AG04449 (cell line): ENCODE measurements at regions not wholly inside any gene's neighbourhood (a gene's known extent, or its start where the extent isn't known, plus 50 kb on each side); places are given as distances from the start of the nearest gene placed in this dataset.

Experiments
- CTCF ChIA-PET: fragments of 350-600 bp; formaldehyde crosslinking; extraction: SDS; loops from one replicate; lab custom pipeline; 2021; ENCODE audit warnings: antibody characterized with exemption; lab: Yijun Ruan, JAX
- POLR2A ChIA-PET: fragments of 400-600, 350-600 bp; formaldehyde crosslinking; extraction: SDS; loops from one replicate; lab custom pipeline; 2020; ENCODE audit warnings: antibody characterized with exemption, inconsistent platforms; lab: Yijun Ruan, JAX
- DNase-seq: peaks from one replicate; pipeline ENCODE4 v3.0.0-alpha.2; 2010; ENCODE audit warnings: low read depth, low spot score
- H3K4me3 ChIP-seq: 2 replicates; pipeline ENCODE4 v1.5.1; 2011; ENCODE audit warnings: low read depth, mild to moderate bottlenecking, control low read depth, low read length
- TF ChIP-seq, protein P1 (sequence below): IDR thresholded peaks from one replicate; pipeline ENCODE4 v1.5.1; 2011; ENCODE audit warnings: mild to moderate bottlenecking, moderate library complexity, low read length, control low read depth, inconsistent platforms; ENCODE audit not compliant: insufficient read depth; ENCODE audit errors: missing control alignments

DNA sequence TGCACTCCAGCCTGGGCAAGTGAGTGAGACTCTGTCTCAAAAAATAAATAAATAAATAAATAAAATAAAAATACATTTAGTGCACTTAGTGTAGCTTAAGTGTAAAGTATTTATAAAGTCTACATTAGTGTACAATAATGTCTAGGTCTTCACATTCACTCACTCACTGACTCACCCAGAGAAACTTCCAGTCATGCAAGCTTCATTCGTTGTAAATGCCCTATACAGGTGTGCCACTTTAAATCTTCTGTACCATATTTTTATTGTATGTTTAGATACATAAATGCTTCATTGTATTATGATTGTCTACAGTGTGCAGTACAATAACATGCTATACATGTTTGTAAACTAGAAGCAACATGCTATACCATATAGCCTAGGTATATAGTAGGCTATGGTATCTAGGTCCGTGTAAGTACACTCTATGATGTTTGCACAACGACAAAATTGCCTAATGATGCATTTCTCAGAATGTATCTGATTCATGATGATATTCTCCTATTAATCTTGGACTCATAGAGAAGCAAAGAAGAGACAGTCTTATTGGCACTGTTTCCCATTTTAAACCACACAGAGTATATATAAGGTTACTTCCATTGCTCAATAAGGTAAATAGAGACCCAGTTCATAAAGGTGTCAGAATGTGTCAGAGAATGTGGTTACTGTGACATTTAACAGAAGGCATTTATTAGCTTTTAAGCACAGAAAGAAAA lies 1314.9 kb downstream of the CDH11 start:
- ChIA-PET POLR2A (interaction anchor here (0.7 kb wide), 1 partner anchor 423 kb away, joined by 3 read pairs; no protein-coding TSS in a partner anchor), CTCF (no interaction called here)
- DNase-seq, result no peak
- TF ChIP-seq, protein P1, sequence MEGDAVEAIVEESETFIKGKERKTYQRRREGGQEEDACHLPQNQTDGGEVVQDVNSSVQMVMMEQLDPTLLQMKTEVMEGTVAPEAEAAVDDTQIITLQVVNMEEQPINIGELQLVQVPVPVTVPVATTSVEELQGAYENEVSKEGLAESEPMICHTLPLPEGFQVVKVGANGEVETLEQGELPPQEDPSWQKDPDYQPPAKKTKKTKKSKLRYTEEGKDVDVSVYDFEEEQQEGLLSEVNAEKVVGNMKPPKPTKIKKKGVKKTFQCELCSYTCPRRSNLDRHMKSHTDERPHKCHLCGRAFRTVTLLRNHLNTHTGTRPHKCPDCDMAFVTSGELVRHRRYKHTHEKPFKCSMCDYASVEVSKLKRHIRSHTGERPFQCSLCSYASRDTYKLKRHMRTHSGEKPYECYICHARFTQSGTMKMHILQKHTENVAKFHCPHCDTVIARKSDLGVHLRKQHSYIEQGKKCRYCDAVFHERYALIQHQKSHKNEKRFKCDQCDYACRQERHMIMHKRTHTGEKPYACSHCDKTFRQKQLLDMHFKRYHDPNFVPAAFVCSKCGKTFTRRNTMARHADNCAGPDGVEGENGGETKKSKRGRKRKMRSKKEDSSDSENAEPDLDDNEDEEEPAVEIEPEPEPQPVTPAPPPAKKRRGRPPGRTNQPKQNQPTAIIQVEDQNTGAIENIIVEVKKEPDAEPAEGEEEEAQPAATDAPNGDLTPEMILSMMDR, result no peak
- no peak overlapping the region for H3K4me3 ChIP-seq

DNA sequence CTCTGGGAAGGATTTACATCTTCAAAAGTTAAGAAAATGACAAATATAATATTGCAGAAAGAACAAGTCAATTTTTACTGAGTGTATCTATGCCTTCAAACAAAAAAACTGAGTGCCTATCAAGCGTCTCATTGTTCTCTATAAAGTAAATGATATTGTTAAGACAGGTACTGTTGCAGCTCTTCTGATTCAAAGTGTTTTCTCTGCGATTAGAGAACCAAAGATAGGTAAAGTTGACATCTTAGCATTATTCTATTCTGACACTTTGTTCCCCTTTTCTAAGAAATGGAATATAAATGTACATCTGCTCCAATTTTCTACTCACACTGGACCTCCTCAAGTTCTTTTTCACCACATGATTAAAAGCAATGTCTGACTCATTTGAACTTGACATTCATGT lies 1317.7 kb downstream of the CDH11 start:
- ChIA-PET CTCF (no interaction called here), POLR2A (no interaction called here)
- DNase-seq, result no peak
- TF ChIP-seq, protein P1, result no peak
- H3K4me3 ChIP-seq, result no peak overlapping the region

GRCh38 chr16:63789603-63790002 lies 1332.3 kb downstream of the CDH11 start:
- ChIA-PET POLR2A (no interaction called here), CTCF (no interaction called here)
- no peak overlapping the region for H3K4me3 ChIP-seq
- no peak for DNase-seq
- TF ChIP-seq, protein P1, result no peak

DNA sequence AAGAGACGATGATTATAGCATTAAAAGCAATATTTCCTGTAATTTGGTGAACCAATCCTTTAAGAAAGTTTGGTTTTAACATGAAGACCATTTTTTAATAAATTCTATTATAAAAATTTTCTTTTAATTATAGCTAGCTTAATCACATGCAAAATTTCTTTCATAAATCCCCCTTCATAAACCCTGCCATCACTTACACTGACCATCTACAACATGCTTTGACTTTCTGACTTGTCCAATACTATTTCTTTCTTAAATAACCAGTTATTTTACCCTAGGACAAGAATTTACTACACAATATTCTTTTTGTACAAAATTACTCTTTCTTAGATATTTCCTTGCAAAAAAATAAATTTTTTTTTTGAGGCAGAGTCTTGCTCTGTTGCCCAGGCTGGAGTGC lies 1334.8 kb downstream of the CDH11 start:
- H3K4me3 ChIP-seq, result no peak overlapping the region
- CTCF ChIA-PET, result no interaction called here
- POLR2A ChIA-PET, result no interaction called here
- DNase-seq, result no peak
- TF ChIP-seq, protein P1, result no peak

DNA sequence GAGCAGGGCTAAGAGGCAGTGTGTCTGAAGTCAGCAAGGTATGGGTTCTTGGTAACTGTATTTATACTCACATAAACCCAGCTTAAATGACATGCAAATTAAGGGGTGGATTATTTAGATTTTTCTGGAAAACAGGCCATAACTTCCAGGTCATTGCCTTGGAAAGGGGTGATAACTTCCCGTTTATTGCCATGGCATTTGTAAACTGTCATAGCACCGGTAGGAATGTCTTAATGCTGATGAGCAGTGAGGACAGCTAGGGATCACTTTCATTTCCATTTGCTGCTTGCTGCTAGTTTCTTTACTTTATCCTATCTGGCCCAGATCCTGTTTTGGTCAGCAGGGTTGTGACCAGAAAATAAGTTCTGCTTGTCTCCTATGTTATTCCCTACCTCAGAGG lies 1336.7 kb downstream of the CDH11 start:
- H3K4me3 ChIP-seq, result no peak overlapping the region
- DNase-seq, result no peak
- ChIA-PET CTCF (no interaction called here), POLR2A (no interaction called here)
- TF ChIP-seq, protein P1, result no peak

GRCh38 chr16:63776437-63776836 lies 1345.4 kb downstream of the CDH11 start:
- TF ChIP-seq, protein P1, result no peak
- ChIA-PET POLR2A (no interaction called here), CTCF (no interaction called here)
- no peak for DNase-seq
- no peak overlapping the region for H3K4me3 ChIP-seq
